Coronary artery (tissue), 2 donors: ENCODE measurements at regions not wholly inside any gene's neighbourhood (a gene's known extent, or its start where the extent isn't known, plus 50 kb on each side); places are given as distances from the start of the nearest gene placed in this dataset.

ENCODE experiments used
- DNase-seq: peaks from one replicate; pipeline ENCODE4 v3.0.0-alpha.2; 2017; ENCODE audit warnings: low spot score
- H3K27ac ChIP-seq, 2 donors: fragments of 200-600 bp; sonication (generic); one replicate each; pipeline ENCODE4 v1.5.1; 2016 to 2019
- H3K4me3 ChIP-seq: fragments of 200-600 bp; sonication (generic); 2 replicates; pipeline ENCODE4 v1.5.1; 2016; ENCODE audit warnings: mild to moderate bottlenecking, moderate library complexity
- CTCF ChIP-seq: fragments of 200-600 bp; sonication (generic); IDR thresholded peaks from one replicate; pipeline ENCODE4 v1.5.1; 2019; ENCODE audit warnings: antibody characterized with exemption

- Histone ChIP-seq H3K4me3 (no peak overlapping the region), H3K27ac (no peak overlapping the region)
- no peak for TF ChIP-seq CTCF
- no peak for DNase-seq
Observed at GRCh38 chr5:63697811-63698210, 264.4 kb downstream of the HTR1A start.

- no peak for DNase-seq
- no peak overlapping the region for H3K27ac ChIP-seq
- H3K4me3 ChIP-seq = no peak overlapping the region
- no peak for TF ChIP-seq CTCF
Observed at GRCh38 chr5:63690546-63690945, 271.7 kb downstream of the HTR1A start.

- H3K4me3 ChIP-seq = no peak overlapping the region
- no peak overlapping the region for H3K27ac ChIP-seq
- no peak for TF ChIP-seq CTCF
- no peak for DNase-seq
Observed at GRCh38 chr5:63687854-63688516, 274.3 kb downstream of the HTR1A start.

GRCh38 chr5:63686938-63687337 is 275.3 kb downstream of the HTR1A start:
- Histone ChIP-seq H3K27ac (no peak overlapping the region), H3K4me3 (no peak overlapping the region)
- DNase-seq = no peak
- TF ChIP-seq CTCF = no peak

GRCh38 chr5:63686181-63686580 is 276.1 kb downstream of the HTR1A start:
- DNase-seq = no peak
- no peak for TF ChIP-seq CTCF
- Histone ChIP-seq H3K4me3 (no peak overlapping the region), H3K27ac (no peak overlapping the region)

- no peak for TF ChIP-seq CTCF
- no peak overlapping the region for H3K27ac ChIP-seq
- no peak for DNase-seq
- H3K4me3 ChIP-seq = no peak overlapping the region
Observed at GRCh38 chr5:63685454-63685853, 276.8 kb downstream of the HTR1A start.

- DNase-seq = no peak
- H3K4me3 ChIP-seq = no peak overlapping the region
- no peak for TF ChIP-seq CTCF
- H3K27ac ChIP-seq = no peak overlapping the region
Observed at GRCh38 chr5:63674881-63675280, 287.4 kb downstream of the HTR1A start.
